22Rv1 (cell line): ENCODE measurements at regions not wholly inside any gene's neighbourhood (a gene's known extent, or its start where the extent isn't known, plus 50 kb on each side); places are given as distances from the start of the nearest gene placed in this dataset.

ENCODE experiments used
- H3K27ac ChIP-seq: fragments of 450-650 bp; 2 replicates; pipeline ENCODE4 v1.5.1; 2017
- CTCF ChIP-seq: fragments of 450-650 bp; IDR thresholded peaks from 2 replicates; pipeline ENCODE4 v1.5.1; 2017; ENCODE audit warnings: mild to moderate bottlenecking
- ZFX ChIP-seq: fragments of 450-650 bp; IDR thresholded peaks from 2 replicates; pipeline ENCODE4 v1.6.1; 2017; ENCODE audit warnings: antibody characterized with exemption, borderline replicate concordance

- no peak overlapping the region for H3K27ac ChIP-seq
- TF ChIP-seq ZFX (no peak), CTCF (peak; percentile 81)
Measured at GRCh38 chr12:29088611-29089219, 60.4 kb upstream of the FAR2 start.
